Fibroblast of lung (primary cell): ENCODE measurements at regions not wholly inside any gene's neighbourhood (a gene's known extent, or its start where the extent isn't known, plus 50 kb on each side); places are given as distances from the start of the nearest gene placed in this dataset.

Experiments used
- EZH2 ChIP-seq: IDR thresholded peaks from 2 replicates; pipeline ENCODE4 v1.5.1; 2012; ENCODE audit warnings: low read length, control low read depth, mild to moderate bottlenecking; ENCODE audit errors: missing control alignments
- TF ChIP-seq, protein P1 (sequence below), 2 donors: IDR thresholded peaks in 1 of 2; conservative IDR thresholded peaks in 1 of 2; 1 replicate in 1 of 2; 2 replicates in 1 of 2; pipeline ENCODE4 v1.5.1; 2011 to 2012; ENCODE audit warnings: low read length in 2 of 2, control low read depth in 1 of 2, inconsistent platforms in 1 of 2, low read depth in 1 of 2, mild to moderate bottlenecking in 1 of 2

DNA sequence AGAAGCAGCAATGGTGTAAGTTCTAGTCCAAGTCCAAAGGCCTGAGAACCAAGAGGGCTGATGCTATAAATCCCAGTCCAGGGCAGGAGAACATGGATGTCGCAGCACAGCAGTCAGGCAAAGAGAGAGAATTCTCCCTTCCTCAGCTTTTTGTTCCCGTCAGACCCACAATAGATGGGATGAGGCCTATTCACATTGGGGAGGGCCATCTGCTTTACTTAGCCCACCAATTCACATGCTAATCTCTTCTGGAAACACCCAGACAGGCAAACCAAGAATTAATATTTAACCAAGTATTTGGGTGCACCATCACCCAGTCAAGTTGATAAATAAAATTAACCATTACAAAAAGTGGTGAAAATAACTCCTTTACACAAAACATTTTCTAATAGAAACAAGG is 511.7 kb upstream of the UBE2E2 start:
- TF ChIP-seq, protein P1, sequence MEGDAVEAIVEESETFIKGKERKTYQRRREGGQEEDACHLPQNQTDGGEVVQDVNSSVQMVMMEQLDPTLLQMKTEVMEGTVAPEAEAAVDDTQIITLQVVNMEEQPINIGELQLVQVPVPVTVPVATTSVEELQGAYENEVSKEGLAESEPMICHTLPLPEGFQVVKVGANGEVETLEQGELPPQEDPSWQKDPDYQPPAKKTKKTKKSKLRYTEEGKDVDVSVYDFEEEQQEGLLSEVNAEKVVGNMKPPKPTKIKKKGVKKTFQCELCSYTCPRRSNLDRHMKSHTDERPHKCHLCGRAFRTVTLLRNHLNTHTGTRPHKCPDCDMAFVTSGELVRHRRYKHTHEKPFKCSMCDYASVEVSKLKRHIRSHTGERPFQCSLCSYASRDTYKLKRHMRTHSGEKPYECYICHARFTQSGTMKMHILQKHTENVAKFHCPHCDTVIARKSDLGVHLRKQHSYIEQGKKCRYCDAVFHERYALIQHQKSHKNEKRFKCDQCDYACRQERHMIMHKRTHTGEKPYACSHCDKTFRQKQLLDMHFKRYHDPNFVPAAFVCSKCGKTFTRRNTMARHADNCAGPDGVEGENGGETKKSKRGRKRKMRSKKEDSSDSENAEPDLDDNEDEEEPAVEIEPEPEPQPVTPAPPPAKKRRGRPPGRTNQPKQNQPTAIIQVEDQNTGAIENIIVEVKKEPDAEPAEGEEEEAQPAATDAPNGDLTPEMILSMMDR (conservative IDR thresholded peaks at IDR 0.05 in 1 of 2, IDR thresholded peaks at IDR 0.05 in 1 of 2; ENCODE audit: low read depth in 1 of 2, low read length in 2 of 2) = no peak
- no peak for TF ChIP-seq EZH2
